Gastrocnemius medialis (tissue), 4 donors: ENCODE measurements at regions not wholly inside any gene's neighbourhood (a gene's known extent, or its start where the extent isn't known, plus 50 kb on each side); places are given as distances from the start of the nearest gene placed in this dataset.

Experiments
- ATAC-seq, 2 donors: fragments of 150-250 bp; one replicate each; pipeline ENCODE4 v1.9.1; 2016
- DNase-seq, 2 donors: peaks; one replicate each; pipeline ENCODE4 v3.0.0-alpha.2; 2019
- H3K27ac ChIP-seq, 4 donors: fragments of 200-600 bp; sonication (generic); 1 replicate in 1 of 4; 2 replicates in 3 of 4; pipeline ENCODE4 v1.5.1; 2016 to 2018; ENCODE audit warnings: mild to moderate bottlenecking in 2 of 4, moderate library complexity in 1 of 4
- H3K27me3 ChIP-seq, 3 donors: fragments of 200-600 bp; sonication (generic) in 2 of 3; 1 replicate in 1 of 3; 2 replicates in 2 of 3; pipeline versions ENCODE4 v1.5.1 to v1.6.0; 2016 to 2019; ENCODE audit warnings: mild to moderate bottlenecking in 1 of 3, moderate library complexity in 1 of 3
- H3K36me3 ChIP-seq, 2 donors: fragments of 200-600 bp; sonication (generic) in 1 of 2; one replicate each; pipeline ENCODE4 v1.5.1; 2017 to 2018
- H3K4me1 ChIP-seq, 2 donors: fragments of 200-600 bp; sonication (generic) in 1 of 2; one replicate each; pipeline ENCODE4 v1.5.1; 2016 to 2017; ENCODE audit warnings: mild to moderate bottlenecking in 2 of 2
- H3K4me3 ChIP-seq, 4 donors: fragments of 200-600 bp; sonication (generic) in 3 of 4; 1 replicate in 1 of 4; 2 replicates in 3 of 4; pipeline ENCODE4 v1.5.1; 2016 to 2019; ENCODE audit warnings: mild to moderate bottlenecking in 2 of 4
- H3K9me3 ChIP-seq, 3 donors: fragments of 200-600 bp; sonication (generic) in 2 of 3; 1 replicate in 1 of 3; 2 replicates in 2 of 3; pipeline ENCODE4 v1.5.1; 2016 to 2019
- POLR2A ChIP-seq, 2 donors: fragments of 450-650 bp; IDR thresholded peaks; one replicate each; pipeline ENCODE4 v1.6.1; 2017; ENCODE audit warnings: antibody characterized with exemption in 2 of 2, mild to moderate bottlenecking in 2 of 2, moderate library complexity in 2 of 2
- in situ Hi-C, 4 donors: fragments of 200-750 bp; cut with MboI; loops; one replicate each; pipeline versions ENCODE4 v1.15.0 to v1.8.0; 2017; ENCODE audit warnings: low sequenced_read_pairs in 4 of 4
- intact Hi-C: fragments of 100-400 bp; cut with DNase I; formaldehyde crosslinking; loops from one replicate; pipeline ENCODE4 v1.15.1; 2023; ENCODE audit warnings: low total_unique reads
- TF ChIP-seq, protein P1 (sequence below), 5 experiments: fragments of 450-650 bp in 3 of 5; fragments of 200-600 bp in 2 of 5; sonication (generic) in 2 of 5; IDR thresholded peaks in 4 of 5; conservative IDR thresholded peaks in 1 of 5; 1 replicate in 4 of 5; 2 replicates in 1 of 5; pipeline ENCODE4 v1.5.1; 2016 to 2019; ENCODE audit warnings: antibody characterized with exemption in 5 of 5, mild to moderate bottlenecking in 3 of 5, moderate library complexity in 3 of 5

DNA sequence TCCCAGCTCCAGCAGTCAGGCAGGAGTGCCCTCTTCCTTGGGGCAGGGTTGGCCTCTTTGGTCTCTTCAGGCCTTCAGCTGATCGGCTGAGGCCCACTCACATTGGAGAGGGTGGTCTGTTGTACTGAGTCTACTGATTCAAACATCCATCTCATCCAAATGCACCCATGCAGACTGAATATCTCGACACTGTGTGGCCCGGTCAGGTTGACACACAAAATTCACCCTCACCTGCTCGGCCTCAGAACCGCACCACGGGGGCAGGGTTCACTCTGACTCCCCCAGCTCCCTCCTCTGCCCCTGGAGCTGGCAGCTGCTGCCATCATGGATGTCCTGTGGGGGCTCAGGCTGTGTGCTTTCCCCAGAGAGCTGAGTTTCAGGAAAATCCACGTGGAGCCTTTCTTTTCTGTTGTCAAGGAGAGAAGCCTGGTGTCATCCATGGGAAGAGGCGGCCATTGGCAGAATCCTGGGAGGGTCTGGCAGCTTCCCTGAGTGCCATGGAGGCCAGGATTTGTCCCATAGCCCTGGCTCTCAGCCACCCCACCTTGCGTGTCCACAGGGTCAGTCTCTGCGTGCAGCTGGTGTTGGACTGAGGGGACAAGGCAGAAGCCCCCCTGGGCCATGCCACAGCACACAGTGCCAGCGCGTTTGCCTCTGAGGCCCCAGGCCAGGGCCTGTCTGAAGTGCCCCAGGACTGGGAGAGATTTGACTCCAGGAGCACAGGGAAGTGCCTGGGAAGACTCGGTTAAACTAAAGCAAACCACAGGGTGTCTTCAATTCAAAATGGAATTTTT lies 114.1 kb downstream of the ERMARD start:
- H3K4me1 ChIP-seq, result peaks cover 4% of the 10 kb centered on the region in 2 donors
- no peak overlapping the region for H3K27ac ChIP-seq
- H3K27me3 ChIP-seq, result no peaks in the 10 kb centered on the region
- no peak for DNase-seq
- intact Hi-C loops (no loop called here), in situ Hi-C loops (no loop called here)
- ATAC-seq, result no peak
- TF ChIP-seq, protein P1, sequence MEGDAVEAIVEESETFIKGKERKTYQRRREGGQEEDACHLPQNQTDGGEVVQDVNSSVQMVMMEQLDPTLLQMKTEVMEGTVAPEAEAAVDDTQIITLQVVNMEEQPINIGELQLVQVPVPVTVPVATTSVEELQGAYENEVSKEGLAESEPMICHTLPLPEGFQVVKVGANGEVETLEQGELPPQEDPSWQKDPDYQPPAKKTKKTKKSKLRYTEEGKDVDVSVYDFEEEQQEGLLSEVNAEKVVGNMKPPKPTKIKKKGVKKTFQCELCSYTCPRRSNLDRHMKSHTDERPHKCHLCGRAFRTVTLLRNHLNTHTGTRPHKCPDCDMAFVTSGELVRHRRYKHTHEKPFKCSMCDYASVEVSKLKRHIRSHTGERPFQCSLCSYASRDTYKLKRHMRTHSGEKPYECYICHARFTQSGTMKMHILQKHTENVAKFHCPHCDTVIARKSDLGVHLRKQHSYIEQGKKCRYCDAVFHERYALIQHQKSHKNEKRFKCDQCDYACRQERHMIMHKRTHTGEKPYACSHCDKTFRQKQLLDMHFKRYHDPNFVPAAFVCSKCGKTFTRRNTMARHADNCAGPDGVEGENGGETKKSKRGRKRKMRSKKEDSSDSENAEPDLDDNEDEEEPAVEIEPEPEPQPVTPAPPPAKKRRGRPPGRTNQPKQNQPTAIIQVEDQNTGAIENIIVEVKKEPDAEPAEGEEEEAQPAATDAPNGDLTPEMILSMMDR (IDR thresholded peaks at IDR 0.05 in 4 of 5, conservative IDR thresholded peaks at IDR 0.05 in 1 of 5), result no peak
- TF ChIP-seq POLR2A (IDR thresholded peaks at IDR 0.05), result no peak
- H3K9me3 ChIP-seq, result no peaks in the 10 kb centered on the region
- H3K4me3 ChIP-seq, result no peak overlapping the region
- no peaks in the 10 kb centered on the region for H3K36me3 ChIP-seq

DNA sequence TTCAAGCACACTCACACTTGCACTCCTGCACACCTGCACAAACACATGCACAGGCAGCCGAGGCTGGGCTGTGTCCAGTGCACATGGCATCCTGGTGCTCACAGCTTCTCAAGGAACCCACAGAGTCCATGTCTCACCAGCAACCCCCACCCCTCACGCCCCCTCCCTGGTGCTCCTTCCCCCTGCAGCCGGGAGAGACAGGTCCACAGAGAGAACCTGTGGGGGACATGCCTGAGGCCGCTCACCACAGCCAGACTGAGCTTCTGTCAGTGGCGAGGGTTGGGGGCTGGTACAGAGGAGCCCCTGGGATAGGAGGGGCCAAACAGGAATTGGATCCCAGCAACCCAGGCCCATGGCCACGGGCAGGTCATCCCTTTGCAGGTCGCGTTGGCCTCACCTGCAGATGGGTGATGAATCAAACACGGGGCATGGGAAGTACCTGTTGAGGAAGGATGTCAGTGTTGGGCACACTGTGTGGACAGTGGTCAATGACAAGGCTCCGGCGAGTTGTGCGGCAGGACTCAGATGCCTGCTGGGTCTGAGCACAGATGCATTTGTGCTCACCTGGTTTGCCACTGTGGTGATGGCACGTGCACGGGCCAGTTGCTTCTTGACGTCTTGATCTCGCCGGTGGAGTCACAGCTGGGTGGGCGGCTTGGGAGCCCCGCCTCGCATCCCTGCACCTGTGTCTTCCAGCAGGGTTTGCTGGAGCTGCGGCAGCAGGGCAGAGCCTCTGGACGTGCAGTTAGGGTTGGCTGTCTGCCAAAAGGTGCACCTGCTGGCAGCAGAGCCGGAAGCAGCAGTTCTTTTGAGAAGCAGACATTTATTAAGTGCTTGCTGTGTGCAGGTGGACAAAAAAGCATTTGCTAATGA lies 113.0 kb downstream of the ERMARD start:
- Histone ChIP-seq H3K4me1 (peaks cover 4% of the 10 kb centered on the region in 2 donors), H3K27ac (no peak overlapping the region), H3K36me3 (no peaks in the 10 kb centered on the region), H3K9me3 (no peaks in the 10 kb centered on the region), H3K27me3 (no peaks in the 10 kb centered on the region), H3K4me3 (no peak overlapping the region)
- ATAC-seq (no peak), DNase-seq (no peak)
- no peak for TF ChIP-seq POLR2A (IDR thresholded peaks at IDR 0.05)
- TF ChIP-seq, protein P1 (IDR thresholded peaks at IDR 0.05 in 4 of 5, conservative IDR thresholded peaks at IDR 0.05 in 1 of 5), result no peak
- intact Hi-C loops, result no loop called here
- in situ Hi-C loops, result no loop called here

DNA sequence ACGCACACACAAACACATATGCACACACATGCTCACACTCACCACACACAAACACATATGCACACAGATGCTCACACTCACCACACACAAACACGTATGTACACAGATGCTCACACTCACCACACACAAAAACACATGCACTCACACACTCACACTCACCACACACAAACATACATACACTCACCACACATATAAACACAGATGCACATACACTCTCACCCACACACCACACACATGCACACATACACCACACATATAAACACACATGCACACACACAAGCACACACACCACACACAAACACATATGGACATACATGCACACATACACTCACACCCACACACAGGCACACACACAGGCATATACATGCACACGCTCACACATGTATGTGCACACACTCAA lies 112.3 kb downstream of the ERMARD start:
- H3K4me3 ChIP-seq, result no peak overlapping the region
- no peaks in the 10 kb centered on the region for H3K9me3 ChIP-seq
- DNase-seq (no peak), ATAC-seq (no peak)
- H3K4me1 ChIP-seq, result peaks cover 4% of the 10 kb centered on the region in 2 donors
- H3K27me3 ChIP-seq, result no peaks in the 10 kb centered on the region
- TF ChIP-seq POLR2A (IDR thresholded peaks at IDR 0.05), result no peak
- TF ChIP-seq, protein P1 (IDR thresholded peaks at IDR 0.05 in 4 of 5, conservative IDR thresholded peaks at IDR 0.05 in 1 of 5), result no peak
- intact Hi-C loops (no loop called here), in situ Hi-C loops (no loop called here)
- no peak overlapping the region for H3K27ac ChIP-seq
- no peaks in the 10 kb centered on the region for H3K36me3 ChIP-seq

DNA sequence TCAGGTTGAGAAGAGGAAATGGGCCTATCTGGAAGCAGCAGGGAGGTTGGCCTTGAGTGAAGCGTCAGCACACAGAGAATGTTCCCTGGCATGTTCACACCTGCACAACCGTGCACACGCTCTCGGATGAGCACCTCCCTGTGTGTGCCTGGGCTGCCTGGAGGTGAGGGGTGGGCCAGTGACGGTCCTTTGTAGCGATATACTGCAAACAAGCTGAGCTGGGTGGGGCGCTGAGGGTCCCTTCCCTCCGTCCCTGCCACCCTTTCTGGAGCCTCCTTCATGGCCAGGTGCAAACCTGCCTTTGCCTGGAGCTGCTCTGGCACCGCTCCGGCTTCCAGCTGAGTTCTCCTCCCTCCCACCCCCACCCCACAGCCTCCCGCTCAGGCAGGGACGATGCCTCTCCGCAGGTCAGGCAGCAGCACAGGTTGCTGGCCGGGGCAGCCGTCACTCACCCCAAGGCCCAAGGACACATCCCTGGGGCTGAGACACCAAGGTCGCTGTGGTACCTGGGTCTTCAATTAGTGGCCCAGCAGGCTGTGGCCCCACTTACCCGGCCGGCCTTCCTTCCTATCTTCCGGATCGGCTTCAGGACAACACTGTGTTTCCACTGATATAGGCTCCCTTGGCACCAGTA lies 111.6 kb downstream of the ERMARD start:
- H3K27me3 ChIP-seq, result no peaks in the 10 kb centered on the region
- H3K36me3 ChIP-seq, result no peaks in the 10 kb centered on the region
- no peak overlapping the region for H3K27ac ChIP-seq
- peaks cover 0 to 1% of the 10 kb centered on the region in 2 donors for H3K4me1 ChIP-seq
- DNase-seq (no peak), ATAC-seq (no peak)
- in situ Hi-C loops, result no loop called here
- intact Hi-C loops, result no loop called here
- TF ChIP-seq, protein P1 (IDR thresholded peaks at IDR 0.05 in 4 of 5, conservative IDR thresholded peaks at IDR 0.05 in 1 of 5), result no peak
- TF ChIP-seq POLR2A (IDR thresholded peaks at IDR 0.05), result no peak
- no peaks in the 10 kb centered on the region for H3K9me3 ChIP-seq
- H3K4me3 ChIP-seq, result no peak overlapping the region
